ENCODE measurements at regions not wholly inside any gene's neighbourhood (a gene's known extent, or its start where the extent isn't known, plus 50 kb on each side); places are given as distances from the start of the nearest gene placed in this dataset.
A peak's percentile ranks its signal among the peaks of the same experiment; 100 is the strongest.
"Not testable (repeated sequence)": the region's sequence is repeated elsewhere in the genome, so short reads cannot be mapped to it uniquely, and the experiment has no call there.

DNA sequence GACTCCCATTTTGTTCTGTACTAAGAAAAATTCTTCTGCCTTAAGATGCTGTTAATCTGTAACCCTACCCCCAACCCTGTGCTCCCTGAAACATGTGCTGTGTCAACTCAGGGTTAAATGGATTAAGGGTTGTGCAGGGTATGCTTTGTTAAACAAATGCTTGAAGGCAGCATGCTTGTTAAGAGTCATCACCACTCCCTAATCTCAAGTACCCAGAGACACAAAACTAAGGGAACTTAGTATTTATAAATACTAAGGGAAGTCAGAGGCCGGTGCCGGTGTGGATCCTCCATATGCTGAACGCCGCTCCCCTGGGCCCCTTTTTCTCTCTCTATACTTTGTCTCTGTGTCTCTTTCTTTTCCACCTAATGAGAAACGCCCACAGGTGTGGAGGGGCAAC is 593.2 kb upstream of the HTR2C start:
- H3K4me3 Mint-ChIP-seq; H3K36me3 Mint-ChIP-seq; H3K4me1 Mint-ChIP-seq; H3K4me3 ChIP-seq (ENCODE audit: low read length); H3K9me3 Mint-ChIP-seq; H3K36me3 ChIP-seq (ENCODE audit: control insufficient read depth in 2 of 3, insufficient read depth in 3 of 3, low read length in 3 of 3); H3K27ac ChIP-seq (ENCODE audit: low read depth, low read length); CTCF ChIA-PET; H3K4me1 ChIP-seq (ENCODE audit: control insufficient read depth in 2 of 2, insufficient read depth in 2 of 2, low read length in 2 of 2); H3K9me3 ChIP-seq (ENCODE audit: control insufficient read depth in 2 of 3, low read length in 3 of 3); H3K27me3 ChIP-seq (ENCODE audit: control insufficient read depth in 2 of 2, insufficient read depth in 2 of 2, low read length in 2 of 2); ATAC-seq; intact Hi-C loops (cut with micrococcal nuclease); POLR2A ChIA-PET; DNase-seq; H3K27me3 Mint-ChIP-seq: not testable (repeated sequence)
- peak overlapping the region in 1 of 9 donors; percentile 41 for H3K27ac Mint-ChIP-seq

DNA sequence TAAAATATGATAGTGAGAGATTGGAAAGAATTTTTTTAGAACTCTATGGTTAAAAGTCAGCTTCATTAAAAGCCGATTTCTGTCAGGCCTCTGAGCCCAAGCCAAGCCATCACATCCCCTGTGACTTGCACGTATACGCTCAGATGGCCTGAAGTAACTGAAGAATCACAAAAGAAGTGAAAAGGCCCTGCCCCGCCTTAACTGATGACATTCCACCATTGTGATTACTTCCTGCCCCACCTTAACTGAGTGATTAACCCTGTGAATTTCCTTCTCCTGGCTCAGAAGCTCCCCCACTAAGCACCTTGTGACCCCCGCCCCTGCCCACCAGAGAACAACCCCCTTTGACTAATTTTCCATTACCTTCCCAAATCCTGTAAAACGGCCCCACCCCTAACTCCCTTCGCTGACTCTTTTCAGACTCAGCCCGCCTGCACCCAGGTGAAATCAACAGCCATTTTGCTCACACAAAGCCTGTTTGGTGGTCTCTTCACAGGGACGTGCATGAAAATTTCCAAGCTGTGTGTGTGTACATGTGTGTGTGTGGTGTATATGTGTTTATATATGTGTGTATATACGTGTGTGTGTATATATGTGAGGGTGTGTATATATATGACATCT is 595.5 kb upstream of the HTR2C start:
- H3K27me3 Mint-ChIP-seq; CTCF ChIA-PET; H3K9me3 ChIP-seq (ENCODE audit: control insufficient read depth in 2 of 3, low read length in 3 of 3); H3K4me3 ChIP-seq (ENCODE audit: low read length); H3K27me3 ChIP-seq (ENCODE audit: control insufficient read depth in 2 of 2, insufficient read depth in 2 of 2, low read length in 2 of 2); H3K9me3 Mint-ChIP-seq; H3K4me3 Mint-ChIP-seq; POLR2A ChIA-PET; H3K27ac Mint-ChIP-seq; H3K27ac ChIP-seq (ENCODE audit: low read depth, low read length); DNase-seq; H3K36me3 Mint-ChIP-seq; H3K4me1 Mint-ChIP-seq; H3K36me3 ChIP-seq (ENCODE audit: control insufficient read depth in 2 of 3, insufficient read depth in 3 of 3, low read length in 3 of 3); ATAC-seq; H3K4me1 ChIP-seq (ENCODE audit: control insufficient read depth in 2 of 2, insufficient read depth in 2 of 2, low read length in 2 of 2); intact Hi-C loops (cut with micrococcal nuclease): not testable (repeated sequence)

GRCh38 chrX:113986427-113986826 is 597.5 kb upstream of the HTR2C start:
- H3K27me3 Mint-ChIP-seq, result no peaks in the 10 kb centered on the region
- H3K27ac Mint-ChIP-seq, result no peak overlapping the region
- H3K36me3 Mint-ChIP-seq, result no peaks in the 10 kb centered on the region
- peaks cover 0 to 4% (median 0%) of the 10 kb centered on the region in 11 donors for H3K9me3 Mint-ChIP-seq
- no peaks in the 10 kb centered on the region for H3K4me1 Mint-ChIP-seq
- H3K27ac ChIP-seq (ENCODE audit: low read depth, low read length), result no peak overlapping the region
- intact Hi-C loops (cut with micrococcal nuclease), result no loop called here
- DNase-seq (no peak), ATAC-seq (no peak)
- no peak overlapping the region for H3K4me3 Mint-ChIP-seq
- ChIA-PET POLR2A (no interaction called here), CTCF (no interaction called here)
- H3K27me3 ChIP-seq (ENCODE audit: control insufficient read depth in 2 of 2, insufficient read depth in 2 of 2, low read length in 2 of 2), result no peaks in the 10 kb centered on the region
- H3K9me3 ChIP-seq (ENCODE audit: control insufficient read depth in 2 of 3, low read length in 3 of 3), result no peaks in the 10 kb centered on the region
- H3K36me3 ChIP-seq (ENCODE audit: control insufficient read depth in 2 of 3, insufficient read depth in 3 of 3, low read length in 3 of 3), result no peaks in the 10 kb centered on the region
- H3K4me3 ChIP-seq (ENCODE audit: low read length), result no peak overlapping the region
- no peaks in the 10 kb centered on the region for H3K4me1 ChIP-seq (ENCODE audit: control insufficient read depth in 2 of 2, insufficient read depth in 2 of 2, low read length in 2 of 2)

DNA sequence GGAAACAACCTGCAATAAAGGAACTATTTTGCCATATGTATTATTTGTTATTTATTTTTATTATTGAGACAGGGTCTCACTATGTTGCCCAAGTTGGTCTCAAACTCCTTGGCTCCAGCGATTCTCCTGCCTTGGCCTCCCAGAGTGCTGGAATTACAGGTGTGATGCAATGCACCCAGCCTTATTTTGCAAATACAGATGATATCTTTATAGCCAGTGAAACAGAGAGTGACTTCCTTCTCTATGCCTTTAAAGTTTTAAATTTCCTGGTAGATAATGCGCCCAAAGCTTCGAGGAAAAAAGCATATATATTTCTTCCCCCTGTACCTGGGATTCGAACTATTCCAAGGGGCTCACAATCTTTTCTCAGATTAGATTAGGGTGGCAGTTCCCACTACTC is 601.1 kb upstream of the HTR2C start:
- Mint-ChIP-seq H3K4me1 (no peaks in the 10 kb centered on the region), H3K27me3 (no peaks in the 10 kb centered on the region), H3K4me3 (no peak overlapping the region), H3K27ac (no peak overlapping the region), H3K36me3 (no peaks in the 10 kb centered on the region), H3K9me3 (peaks cover 0 to 9% (median 3%) of the 10 kb centered on the region in 11 donors)
- Histone ChIP-seq H3K36me3 (ENCODE audit: control insufficient read depth in 2 of 3, insufficient read depth in 3 of 3, low read length in 3 of 3) (no peaks in the 10 kb centered on the region), H3K9me3 (ENCODE audit: control insufficient read depth in 2 of 3, low read length in 3 of 3) (no peaks in the 10 kb centered on the region), H3K4me3 (ENCODE audit: low read length) (no peak overlapping the region), H3K27me3 (ENCODE audit: control insufficient read depth in 2 of 2, insufficient read depth in 2 of 2, low read length in 2 of 2) (no peaks in the 10 kb centered on the region), H3K4me1 (ENCODE audit: control insufficient read depth in 2 of 2, insufficient read depth in 2 of 2, low read length in 2 of 2) (no peaks in the 10 kb centered on the region), H3K27ac (ENCODE audit: low read depth, low read length) (no peak overlapping the region)
- DNase-seq, result no peak
- ATAC-seq, result no peak
- CTCF ChIA-PET, result no interaction called here
- intact Hi-C loops (cut with micrococcal nuclease), result no loop called here
- POLR2A ChIA-PET, result no interaction called here

- CTCF ChIA-PET, result no interaction called here
- no peak overlapping the region for H3K27ac Mint-ChIP-seq
- H3K4me3 ChIP-seq (ENCODE audit: low read length), result no peak overlapping the region
- ATAC-seq, result no peak
- H3K4me3 Mint-ChIP-seq, result no peak overlapping the region
- H3K36me3 Mint-ChIP-seq, result no peaks in the 10 kb centered on the region
- H3K9me3 ChIP-seq (ENCODE audit: control insufficient read depth in 2 of 3, low read length in 3 of 3), result no peaks in the 10 kb centered on the region
- no peak for DNase-seq
- peaks cover 0 to 7% (median 3%) of the 10 kb centered on the region in 11 donors for H3K9me3 Mint-ChIP-seq
- H3K36me3 ChIP-seq (ENCODE audit: control insufficient read depth in 2 of 3, insufficient read depth in 3 of 3, low read length in 3 of 3), result no peaks in the 10 kb centered on the region
- H3K27ac ChIP-seq (ENCODE audit: low read depth, low read length), result no peak overlapping the region
- H3K27me3 ChIP-seq (ENCODE audit: control insufficient read depth in 2 of 2, insufficient read depth in 2 of 2, low read length in 2 of 2), result no peaks in the 10 kb centered on the region
- POLR2A ChIA-PET, result no interaction called here
- no peaks in the 10 kb centered on the region for H3K4me1 ChIP-seq (ENCODE audit: control insufficient read depth in 2 of 2, insufficient read depth in 2 of 2, low read length in 2 of 2)
- intact Hi-C loops (cut with micrococcal nuclease), result no loop called here
- H3K27me3 Mint-ChIP-seq, result no peaks in the 10 kb centered on the region
- H3K4me1 Mint-ChIP-seq, result no peaks in the 10 kb centered on the region
Observed at GRCh38 chrX:113980953-113981352, 602.9 kb upstream of the HTR2C start.

GRCh38 chrX:113977887-113978286 is 606.0 kb upstream of the HTR2C start:
- POLR2A ChIA-PET, result no interaction called here
- H3K27ac Mint-ChIP-seq, result no peak overlapping the region

GRCh38 chrX:113975441-113975840 is 608.4 kb upstream of the HTR2C start:
- no peak overlapping the region for H3K27ac Mint-ChIP-seq
- Histone ChIP-seq H3K4me3 (ENCODE audit: low read length) (no peak overlapping the region), H3K9me3 (ENCODE audit: control insufficient read depth in 2 of 3, low read length in 3 of 3) (no peaks in the 10 kb centered on the region), H3K36me3 (ENCODE audit: control insufficient read depth in 2 of 3, insufficient read depth in 3 of 3, low read length in 3 of 3) (no peaks in the 10 kb centered on the region), H3K27ac (ENCODE audit: low read depth, low read length) (no peak overlapping the region), H3K27me3 (ENCODE audit: control insufficient read depth in 2 of 2, insufficient read depth in 2 of 2, low read length in 2 of 2) (no peaks in the 10 kb centered on the region), H3K4me1 (ENCODE audit: control insufficient read depth in 2 of 2, insufficient read depth in 2 of 2, low read length in 2 of 2) (no peaks in the 10 kb centered on the region)
- DNase-seq, result no peak
- no peaks in the 10 kb centered on the region for H3K27me3 Mint-ChIP-seq
- H3K4me1 Mint-ChIP-seq, result no peaks in the 10 kb centered on the region
- intact Hi-C loops (cut with micrococcal nuclease), result no loop called here
- H3K4me3 Mint-ChIP-seq, result no peak overlapping the region
- H3K36me3 Mint-ChIP-seq, result no peaks in the 10 kb centered on the region
- CTCF ChIA-PET, result no interaction called here
- H3K9me3 Mint-ChIP-seq, result peaks cover 0 to 5% (median 0%) of the 10 kb centered on the region in 11 donors
- no peak for ATAC-seq
- POLR2A ChIA-PET, result no interaction called here

More at GRCh38 chrX:113977887-113978286, 606.0 kb upstream of the HTR2C start:
- ATAC-seq (no peak), DNase-seq (no peak)
- H3K4me3 Mint-ChIP-seq, result no peak overlapping the region
- no peaks in the 10 kb centered on the region for H3K4me1 ChIP-seq (ENCODE audit: control insufficient read depth in 2 of 2, insufficient read depth in 2 of 2, low read length in 2 of 2)
- H3K9me3 Mint-ChIP-seq, result peaks cover 0 to 7% (median 3%) of the 10 kb centered on the region in 11 donors
- no peak overlapping the region for H3K4me3 ChIP-seq (ENCODE audit: low read length)
- H3K27ac ChIP-seq (ENCODE audit: low read depth, low read length), result no peak overlapping the region
- no peaks in the 10 kb centered on the region for H3K36me3 Mint-ChIP-seq
- H3K4me1 Mint-ChIP-seq, result no peaks in the 10 kb centered on the region
- intact Hi-C loops (cut with micrococcal nuclease), result no loop called here
- no peaks in the 10 kb centered on the region for H3K27me3 ChIP-seq (ENCODE audit: control insufficient read depth in 2 of 2, insufficient read depth in 2 of 2, low read length in 2 of 2)
- no peaks in the 10 kb centered on the region for H3K27me3 Mint-ChIP-seq
- H3K9me3 ChIP-seq (ENCODE audit: control insufficient read depth in 2 of 3, low read length in 3 of 3), result no peaks in the 10 kb centered on the region
- no peaks in the 10 kb centered on the region for H3K36me3 ChIP-seq (ENCODE audit: control insufficient read depth in 2 of 3, insufficient read depth in 3 of 3, low read length in 3 of 3)
- CTCF ChIA-PET, result no interaction called here
